ENCODE measurements at regions not wholly inside any gene's neighbourhood (a gene's known extent, or its start where the extent isn't known, plus 50 kb on each side); places are given as distances from the start of the nearest gene placed in this dataset.

GRCh38 chr7:155919391-155920067, 107.3 kb upstream of the SHH start:
- peak; percentile 28 to 73 for ATAC-seq

GRCh38 chr7:155918720-155919390, 106.6 kb upstream of the SHH start:
- peak in 2 of 3 donors; percentile 51 to 69 for DNase-seq
- Histone ChIP-seq H3K4me3 (ENCODE audit: low read length) (no peak overlapping the region), H3K27me3 (ENCODE audit: control insufficient read depth, insufficient read depth) (no peaks in the 10 kb centered on the region), H3K27ac (ENCODE audit: low read length) (no peak overlapping the region), H3K4me1 (ENCODE audit: control insufficient read depth, insufficient read depth, low read length) (no peaks in the 10 kb centered on the region), H3K9me3 (ENCODE audit: control insufficient read depth, low read length) (no peaks in the 10 kb centered on the region)
- 47% methylated on average over 14 of the region's 14 CpGs for WGBS
- peak; percentile 65 to 91 for ATAC-seq
- intact Hi-C loops (cut with DNase I), result no loop called here

More at GRCh38 chr7:155919391-155920067, 107.3 kb upstream of the SHH start:
- no peaks in the 10 kb centered on the region for H3K27me3 ChIP-seq (ENCODE audit: control insufficient read depth, insufficient read depth)
- H3K9me3 ChIP-seq (ENCODE audit: control insufficient read depth, low read length), result no peaks in the 10 kb centered on the region
- no peak for DNase-seq
- 70% methylated on average over 13 of the region's 13 CpGs for WGBS
- intact Hi-C loops (cut with DNase I), result no loop called here
- no peak overlapping the region for H3K4me3 ChIP-seq (ENCODE audit: low read length)
- no peaks in the 10 kb centered on the region for H3K4me1 ChIP-seq (ENCODE audit: control insufficient read depth, insufficient read depth, low read length)
- H3K27ac ChIP-seq (ENCODE audit: low read length), result no peak overlapping the region

DNA sequence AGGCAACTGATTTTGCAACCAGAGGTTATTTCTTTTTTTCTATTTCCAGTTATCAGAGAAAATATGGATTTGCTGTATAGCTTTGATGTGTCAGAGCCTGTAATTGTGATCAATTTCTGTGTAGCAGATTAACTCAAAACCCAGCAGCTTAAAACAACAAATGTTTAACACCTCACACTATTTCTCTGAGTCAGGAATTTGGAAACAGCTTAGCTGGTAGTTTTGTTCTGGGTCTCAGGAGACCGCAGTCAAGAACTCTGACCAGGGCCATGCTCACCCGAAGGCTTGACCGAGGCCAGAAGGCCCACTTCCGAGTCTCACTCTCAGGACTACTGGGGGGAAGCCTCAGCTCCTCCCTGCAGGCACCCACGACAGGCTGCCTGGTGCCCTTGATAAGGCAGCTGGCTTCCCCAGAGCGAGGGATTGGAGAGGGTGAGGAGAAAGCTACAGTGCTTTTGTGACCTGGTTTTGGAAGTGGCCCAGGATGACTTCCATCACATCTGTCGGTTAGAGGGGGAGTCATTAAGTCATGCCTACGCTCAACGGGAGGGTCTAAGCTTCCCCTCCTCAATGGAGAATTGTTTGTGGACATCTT, 105.7 kb upstream of the SHH start:
- 51% methylated on average over 9 of the region's 9 CpGs for WGBS
- intact Hi-C loops (cut with DNase I), result no loop called here
- Histone ChIP-seq H3K27me3 (ENCODE audit: control insufficient read depth, insufficient read depth) (no peaks in the 10 kb centered on the region), H3K27ac (ENCODE audit: low read length) (no peak overlapping the region), H3K4me1 (ENCODE audit: control insufficient read depth, insufficient read depth, low read length) (no peaks in the 10 kb centered on the region), H3K9me3 (ENCODE audit: control insufficient read depth, low read length) (no peaks in the 10 kb centered on the region), H3K4me3 (ENCODE audit: low read length) (no peak overlapping the region)
- ATAC-seq, result no peak
- DNase-seq, result no peak

- intact Hi-C loops (cut with DNase I), result no loop called here
- Histone ChIP-seq H3K4me3 (ENCODE audit: low read length) (no peak overlapping the region), H3K27ac (ENCODE audit: low read length) (no peak overlapping the region), H3K9me3 (ENCODE audit: control insufficient read depth, low read length) (no peaks in the 10 kb centered on the region), H3K4me1 (ENCODE audit: control insufficient read depth, insufficient read depth, low read length) (no peaks in the 10 kb centered on the region), H3K27me3 (ENCODE audit: control insufficient read depth, insufficient read depth) (no peaks in the 10 kb centered on the region)
- no peak for DNase-seq
- ATAC-seq, result no peak
- WGBS, result 70% methylated on average over 12 of the region's 12 CpGs
Observed at GRCh38 chr7:155916926-155917655, 104.8 kb upstream of the SHH start.

DNA sequence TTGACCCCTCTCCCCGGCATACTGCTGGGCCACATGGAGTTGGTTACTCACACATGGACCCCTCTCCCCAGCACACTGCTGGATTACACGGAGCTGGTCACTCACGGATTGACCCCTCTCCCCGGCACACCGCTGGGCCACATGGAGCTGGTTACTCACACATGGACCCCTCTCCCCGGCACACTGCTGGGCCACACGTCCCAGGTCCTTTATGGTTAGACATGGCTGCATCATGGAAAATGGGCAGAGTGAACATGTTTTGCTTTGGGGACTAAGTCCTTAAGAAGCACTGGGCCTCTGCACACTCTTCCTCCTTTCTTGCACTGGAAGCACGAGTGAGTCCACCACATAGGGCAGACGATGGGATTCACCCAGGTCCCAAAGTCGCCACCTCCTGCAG, 102.1 kb upstream of the SHH start:
- intact Hi-C loops (cut with DNase I), result no loop called here
- H3K4me3 ChIP-seq (ENCODE audit: low read length), result no peak overlapping the region
- WGBS, result 78% methylated on average over 10 of the region's 10 CpGs
- no peaks in the 10 kb centered on the region for H3K4me1 ChIP-seq (ENCODE audit: control insufficient read depth, insufficient read depth, low read length)
- DNase-seq (no peak), ATAC-seq (no peak)
- H3K27ac ChIP-seq (ENCODE audit: low read length), result no peak overlapping the region
- no peaks in the 10 kb centered on the region for H3K9me3 ChIP-seq (ENCODE audit: control insufficient read depth, low read length)
- no peaks in the 10 kb centered on the region for H3K27me3 ChIP-seq (ENCODE audit: control insufficient read depth, insufficient read depth)

GRCh38 chr7:155913719-155914118, 101.5 kb upstream of the SHH start:
- WGBS, result 83% methylated on average over 11 of the region's 11 CpGs
- no peaks in the 10 kb centered on the region for H3K4me1 ChIP-seq (ENCODE audit: control insufficient read depth, insufficient read depth, low read length)
- no peaks in the 10 kb centered on the region for H3K27me3 ChIP-seq (ENCODE audit: control insufficient read depth, insufficient read depth)
- no peaks in the 10 kb centered on the region for H3K9me3 ChIP-seq (ENCODE audit: control insufficient read depth, low read length)
- no peak overlapping the region for H3K27ac ChIP-seq (ENCODE audit: low read length)
- DNase-seq (no peak), ATAC-seq (no peak)
- intact Hi-C loops (cut with DNase I), result no loop called here
- no peak overlapping the region for H3K4me3 ChIP-seq (ENCODE audit: low read length)

DNA sequence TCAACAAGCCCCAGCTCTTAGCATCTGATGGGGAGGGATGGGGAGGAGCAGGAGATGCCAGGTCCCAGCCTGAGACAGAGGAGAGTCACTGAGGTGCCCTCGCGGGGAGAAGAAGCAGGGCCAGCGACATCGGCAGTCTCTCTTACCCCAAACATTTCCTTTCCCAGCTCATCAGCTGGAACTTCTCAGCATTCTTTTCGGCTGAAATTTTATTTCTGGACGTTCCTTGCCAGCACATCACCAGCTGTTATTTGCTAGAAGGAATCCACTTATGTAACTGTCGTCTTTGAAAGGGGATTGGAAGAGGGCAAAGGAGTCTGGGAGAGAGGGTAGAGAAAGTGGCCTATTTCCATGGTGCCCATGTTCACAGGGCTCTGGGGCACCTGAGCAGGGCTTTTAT, 101.0 kb upstream of the SHH start:
- WGBS, result 78% methylated on average over 7 of the region's 7 CpGs
- H3K27me3 ChIP-seq (ENCODE audit: control insufficient read depth, insufficient read depth), result no peaks in the 10 kb centered on the region
- H3K4me1 ChIP-seq (ENCODE audit: control insufficient read depth, insufficient read depth, low read length), result no peaks in the 10 kb centered on the region
- ATAC-seq (no peak), DNase-seq (no peak)
- intact Hi-C loops (cut with DNase I), result no loop called here
- H3K27ac ChIP-seq (ENCODE audit: low read length), result no peak overlapping the region
- H3K4me3 ChIP-seq (ENCODE audit: low read length), result no peak overlapping the region
- no peaks in the 10 kb centered on the region for H3K9me3 ChIP-seq (ENCODE audit: control insufficient read depth, low read length)

DNA sequence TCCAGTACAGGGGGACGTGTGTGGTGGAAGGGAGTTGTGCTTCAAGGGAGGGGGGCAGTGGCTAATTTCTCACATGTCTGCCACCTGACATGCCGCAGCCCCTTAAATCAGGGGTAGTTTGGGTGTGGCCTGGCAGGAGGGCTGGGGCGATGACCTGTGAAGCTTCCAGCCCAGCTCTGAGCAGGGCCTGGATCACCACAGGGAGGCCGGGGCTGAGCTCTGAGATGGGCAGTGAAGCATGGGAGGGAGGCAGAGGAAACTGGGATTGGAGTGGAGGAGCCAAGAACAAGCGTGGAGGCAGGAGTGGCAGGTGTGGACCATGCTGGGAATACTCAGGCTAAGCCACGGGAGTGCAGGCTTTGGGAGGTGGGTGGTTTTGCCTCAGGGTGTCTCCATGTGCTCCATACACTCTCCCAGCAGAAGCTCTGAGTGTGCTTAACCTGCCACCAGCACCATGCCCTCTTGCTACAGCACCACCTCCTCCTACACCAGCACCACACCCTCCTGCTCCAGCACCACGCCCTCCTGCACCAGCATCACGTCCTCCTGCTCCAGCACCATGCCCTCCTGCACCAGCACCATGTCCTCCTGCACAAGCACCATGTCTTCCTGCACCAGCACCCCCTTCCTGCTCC, 99.3 kb upstream of the SHH start:
- WGBS, result 71% methylated on average over 8 of the region's 8 CpGs
- DNase-seq (no peak), ATAC-seq (no peak)
- no peaks in the 10 kb centered on the region for H3K9me3 ChIP-seq (ENCODE audit: control insufficient read depth, low read length)
- H3K4me1 ChIP-seq (ENCODE audit: control insufficient read depth, insufficient read depth, low read length), result no peaks in the 10 kb centered on the region
- H3K27ac ChIP-seq (ENCODE audit: low read length), result no peak overlapping the region
- H3K27me3 ChIP-seq (ENCODE audit: control insufficient read depth, insufficient read depth), result no peaks in the 10 kb centered on the region
- no peak overlapping the region for H3K4me3 ChIP-seq (ENCODE audit: low read length)
- intact Hi-C loops (cut with DNase I), result no loop called here

GRCh38 chr7:155908385-155908784, 96.1 kb upstream of the SHH start:
- 74% methylated on average over 9 of the region's 9 CpGs for WGBS
- no peak for DNase-seq

GRCh38 chr7:155907450-155908200, 95.4 kb upstream of the SHH start:
- Histone ChIP-seq H3K4me1 (ENCODE audit: control insufficient read depth, insufficient read depth, low read length) (no peaks in the 10 kb centered on the region), H3K27me3 (ENCODE audit: control insufficient read depth, insufficient read depth) (no peaks in the 10 kb centered on the region), H3K4me3 (ENCODE audit: low read length) (no peak overlapping the region), H3K27ac (ENCODE audit: low read length) (no peak overlapping the region), H3K9me3 (ENCODE audit: control insufficient read depth, low read length) (no peaks in the 10 kb centered on the region)
- no peak for DNase-seq
- WGBS, result 62% methylated on average over 8 of the region's 8 CpGs
- ATAC-seq, result no peak
- intact Hi-C loops (cut with DNase I), result no loop called here

More at GRCh38 chr7:155908385-155908784, 96.1 kb upstream of the SHH start:
- no peak overlapping the region for H3K27ac ChIP-seq (ENCODE audit: low read length)
- ATAC-seq, result no peak
- H3K4me1 ChIP-seq (ENCODE audit: control insufficient read depth, insufficient read depth, low read length), result no peaks in the 10 kb centered on the region
- H3K4me3 ChIP-seq (ENCODE audit: low read length), result no peak overlapping the region
- H3K9me3 ChIP-seq (ENCODE audit: control insufficient read depth, low read length), result no peaks in the 10 kb centered on the region
- intact Hi-C loops (cut with DNase I), result no loop called here
- no peaks in the 10 kb centered on the region for H3K27me3 ChIP-seq (ENCODE audit: control insufficient read depth, insufficient read depth)
